Esophagus (tissue), 2 donors: ENCODE measurements at regions not wholly inside any gene's neighbourhood (a gene's known extent, or its start where the extent isn't known, plus 50 kb on each side); places are given as distances from the start of the nearest gene placed in this dataset.

Source experiments
- H3K27ac ChIP-seq, 2 donors: one replicate each; pipeline ENCODE4 v1.5.1; 2013; ENCODE audit warnings: low read depth in 2 of 2, mild to moderate bottlenecking in 2 of 2, inconsistent platforms in 1 of 2, low read length in 1 of 2, moderate library complexity in 1 of 2
- H3K27me3 ChIP-seq, 2 donors: one replicate each; pipeline ENCODE4 v1.6.1; 2013; ENCODE audit warnings: low read length in 2 of 2, control low read depth in 1 of 2, mild to moderate bottlenecking in 1 of 2; ENCODE audit not compliant: insufficient read depth in 2 of 2, control insufficient read depth in 1 of 2
- H3K36me3 ChIP-seq, 2 donors: one replicate each; pipeline ENCODE4 v1.6.1; 2013; ENCODE audit warnings: low read length in 1 of 2; ENCODE audit not compliant: control insufficient read depth in 2 of 2, insufficient read depth in 2 of 2
- H3K4me1 ChIP-seq, 2 donors: one replicate each; pipeline ENCODE4 v1.6.1; 2013; ENCODE audit warnings: low read length in 1 of 2; ENCODE audit not compliant: control insufficient read depth in 2 of 2, insufficient read depth in 2 of 2
- H3K4me3 ChIP-seq, 2 donors: one replicate each; pipeline ENCODE4 v1.5.1; 2013; ENCODE audit warnings: low read length in 2 of 2, mild to moderate bottlenecking in 2 of 2, low read depth in 1 of 2, moderate library complexity in 1 of 2
- H3K9me3 ChIP-seq, 2 donors: one replicate each; pipeline ENCODE4 v1.6.1; 2013; ENCODE audit warnings: mild to moderate bottlenecking in 2 of 2, low read depth in 1 of 2, low read length in 1 of 2, moderate library complexity in 1 of 2; ENCODE audit not compliant: control insufficient read depth in 2 of 2, insufficient read depth in 1 of 2
- WGBS, 2 donors: extraction: QIAGEN DNeasy Blood & Tissue Kit; methylation state at CpG; one replicate each; pipeline ENCODE4 v1.1.7; 2013; 5-methylcytosine and 5-hydroxymethylcytosine counted together
- donor health status: healthy with polysubstance abuse.
- donor health status: Bipolar disorder and iron deficiency.

GRCh38 chr20:6613280-6613861 is 154.1 kb upstream of the BMP2 start:
- Histone ChIP-seq H3K9me3 (no peaks in the 10 kb centered on the region), H3K4me3 (no peak overlapping the region), H3K4me1 (no peaks in the 10 kb centered on the region), H3K36me3 (no peaks in the 10 kb centered on the region), H3K27me3 (no peaks in the 10 kb centered on the region), H3K27ac (no peak overlapping the region)
- WGBS, 2 donors, result 69 to 70% methylated on average over 8 of the region's 8 CpGs

DNA sequence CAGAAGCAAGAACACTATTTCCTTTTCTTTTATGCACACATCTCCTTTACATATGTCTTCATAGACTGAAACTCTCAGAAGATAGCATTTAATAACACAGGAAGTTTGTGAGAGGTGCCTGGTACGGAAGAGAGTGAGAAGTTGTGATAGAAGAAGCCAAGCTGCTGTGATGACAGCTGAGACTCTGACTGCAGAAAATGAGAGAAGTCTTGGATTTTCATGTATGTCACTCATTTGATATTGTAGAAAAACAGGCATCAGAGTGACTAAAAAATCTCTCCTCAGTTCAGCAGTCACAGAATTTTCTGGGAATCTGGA is 154.9 kb upstream of the BMP2 start:
- WGBS, 2 donors, result 77 to 78% methylated on average over 1 of the region's 1 CpG

GRCh38 chr20:6611911-6612605 is 155.4 kb upstream of the BMP2 start:
- Histone ChIP-seq H3K4me3 (no peak overlapping the region), H3K27me3 (no peaks in the 10 kb centered on the region), H3K4me1 (no peaks in the 10 kb centered on the region), H3K27ac (no peak overlapping the region), H3K36me3 (no peaks in the 10 kb centered on the region), H3K9me3 (no peaks in the 10 kb centered on the region)
- WGBS, 2 donors, result 83 to 90% methylated on average over 2 of the region's 2 CpGs

More for the DNA sequence above, 154.9 kb upstream of the BMP2 start:
- H3K36me3 ChIP-seq, result no peaks in the 10 kb centered on the region
- H3K4me1 ChIP-seq, result no peaks in the 10 kb centered on the region
- no peaks in the 10 kb centered on the region for H3K9me3 ChIP-seq
- no peak overlapping the region for H3K27ac ChIP-seq
- H3K4me3 ChIP-seq, result no peak overlapping the region
- no peaks in the 10 kb centered on the region for H3K27me3 ChIP-seq

- H3K4me3 ChIP-seq, result no peak overlapping the region
- H3K4me1 ChIP-seq, result no peaks in the 10 kb centered on the region
- WGBS, 2 donors, result 88 to 91% methylated on average over 3 of the region's 3 CpGs
- no peak overlapping the region for H3K27ac ChIP-seq
- H3K36me3 ChIP-seq, result no peaks in the 10 kb centered on the region
- H3K27me3 ChIP-seq, result no peaks in the 10 kb centered on the region
- H3K9me3 ChIP-seq, result no peaks in the 10 kb centered on the region
Measured at GRCh38 chr20:6606651-6607050, 160.8 kb upstream of the BMP2 start.

DNA sequence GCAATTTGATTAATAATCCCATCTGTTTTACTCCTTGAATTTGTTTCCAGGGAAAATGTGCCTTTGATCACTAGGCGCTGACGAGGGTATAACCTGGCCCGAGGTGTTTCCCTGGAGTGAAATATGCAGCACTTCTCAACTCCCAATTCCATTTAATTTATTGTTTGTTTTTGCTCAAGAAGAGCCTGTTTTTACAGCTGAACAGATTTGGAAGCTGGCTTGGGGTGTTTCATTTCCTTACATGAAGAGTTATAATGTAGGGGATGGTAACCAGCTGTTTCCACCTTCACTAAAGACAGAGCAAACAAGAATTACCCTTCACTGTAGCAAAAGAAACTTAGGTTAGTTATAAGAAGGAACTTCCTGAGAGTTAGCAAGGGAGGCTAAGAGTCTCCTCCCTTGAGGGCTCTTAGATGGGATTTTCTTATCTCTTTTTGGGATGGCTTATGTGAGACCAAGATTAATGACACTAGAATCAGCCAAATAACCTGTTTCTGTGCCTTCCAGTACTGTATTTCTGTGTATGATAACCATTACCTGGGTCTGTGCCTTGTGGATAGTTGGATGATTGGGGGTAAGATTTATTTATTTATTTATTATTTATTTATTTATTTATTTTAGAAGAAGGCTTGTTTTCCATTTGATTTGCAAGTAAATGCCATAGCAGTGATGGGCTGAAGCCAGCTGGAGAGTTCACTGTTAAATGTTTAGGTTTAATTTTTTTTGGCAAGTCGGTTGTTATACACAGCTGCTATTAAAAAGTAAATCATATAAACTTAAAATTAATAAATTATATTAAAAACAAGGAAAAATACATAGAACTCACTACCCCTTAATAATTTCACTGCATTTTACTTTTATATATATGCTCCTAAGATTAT is 162.2 kb upstream of the BMP2 start:
- no peak overlapping the region for H3K27ac ChIP-seq
- no peaks in the 10 kb centered on the region for H3K27me3 ChIP-seq
- no peaks in the 10 kb centered on the region for H3K36me3 ChIP-seq
- 44 to 65% methylated on average over 4 of the region's 4 CpGs for whole genome bisulfite sequencing, 2 donors
- H3K4me1 ChIP-seq, result no peaks in the 10 kb centered on the region
- no peak overlapping the region for H3K4me3 ChIP-seq
- no peaks in the 10 kb centered on the region for H3K9me3 ChIP-seq

GRCh38 chr20:6604179-6604578 is 163.3 kb upstream of the BMP2 start:
- H3K4me3 ChIP-seq, result no peak overlapping the region
- no peaks in the 10 kb centered on the region for H3K36me3 ChIP-seq
- 88 to 89% methylated on average over 3 of the region's 3 CpGs for WGBS, 2 donors

DNA sequence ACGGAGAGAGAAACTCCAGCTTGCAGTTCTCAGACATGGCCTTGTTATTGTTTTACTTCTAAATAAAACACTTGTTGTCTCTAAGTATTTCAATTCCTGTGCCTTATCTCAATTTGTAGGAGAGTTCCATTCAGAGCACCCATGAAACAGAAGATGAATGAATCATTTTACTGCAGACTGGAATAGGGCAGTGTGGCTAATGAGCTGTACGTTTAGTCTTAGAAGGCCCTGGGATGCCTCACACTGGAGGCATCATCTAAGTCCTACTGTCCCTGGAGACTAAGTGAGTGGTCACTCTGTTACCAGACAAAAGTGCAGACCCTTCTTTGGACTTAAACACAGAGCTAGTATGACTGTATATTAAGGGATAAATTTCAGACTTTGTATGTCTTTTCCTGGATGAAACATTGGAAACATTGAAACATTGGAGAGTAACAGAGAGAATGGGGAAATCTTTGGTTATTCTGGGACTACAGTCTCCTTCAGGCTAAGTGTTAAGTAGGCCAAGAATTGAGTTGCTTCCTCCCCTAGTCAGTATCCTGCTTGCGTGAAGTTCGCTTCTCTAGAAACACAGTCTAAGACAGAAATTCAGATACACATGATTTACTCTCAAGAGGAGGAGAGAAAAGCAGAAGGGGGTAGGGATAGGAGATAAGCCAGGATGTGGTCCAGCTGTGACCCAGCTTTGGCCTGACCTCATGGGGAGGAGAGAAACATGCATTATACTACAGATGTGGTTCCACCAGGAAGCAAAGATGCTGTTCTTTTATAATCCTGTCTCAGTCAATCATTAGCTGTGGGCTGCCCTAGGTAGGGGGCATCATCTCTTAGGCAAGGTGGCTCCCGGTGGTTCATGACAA is 167.4 kb upstream of the BMP2 start:
- WGBS, 2 donors, result 79 to 85% methylated on average over 5 of the region's 5 CpGs
- Histone ChIP-seq H3K4me3 (no peak overlapping the region), H3K27ac (no peak overlapping the region), H3K9me3 (no peaks in the 10 kb centered on the region), H3K4me1 (no peaks in the 10 kb centered on the region), H3K36me3 (no peaks in the 10 kb centered on the region), H3K27me3 (no peaks in the 10 kb centered on the region)

More at GRCh38 chr20:6604179-6604578, 163.3 kb upstream of the BMP2 start:
- Histone ChIP-seq H3K27me3 (no peaks in the 10 kb centered on the region), H3K27ac (no peak overlapping the region), H3K9me3 (no peaks in the 10 kb centered on the region), H3K4me1 (no peaks in the 10 kb centered on the region)

GRCh38 chr20:6595704-6596103 is 171.8 kb upstream of the BMP2 start:
- Histone ChIP-seq H3K27ac (no peak overlapping the region), H3K9me3 (no peaks in the 10 kb centered on the region), H3K27me3 (no peaks in the 10 kb centered on the region), H3K36me3 (no peaks in the 10 kb centered on the region), H3K4me1 (no peaks in the 10 kb centered on the region), H3K4me3 (no peak overlapping the region)
- WGBS, 2 donors, result 4 to 13% methylated on average over 4 of the region's 4 CpGs

GRCh38 chr20:6590891-6591637 is 176.4 kb upstream of the BMP2 start:
- Histone ChIP-seq H3K27me3 (no peaks in the 10 kb centered on the region), H3K36me3 (no peaks in the 10 kb centered on the region), H3K27ac (peak overlapping the region in 1 of 2 donors; percentile 31), H3K4me1 (no peaks in the 10 kb centered on the region), H3K4me3 (no peak overlapping the region), H3K9me3 (no peaks in the 10 kb centered on the region)
- WGBS, 2 donors, result 38 to 40% methylated on average over 8 of the region's 8 CpGs
